SW480 (cell line): ENCODE measurements at regions not wholly inside any gene's neighbourhood (a gene's known extent, or its start where the extent isn't known, plus 50 kb on each side); places are given as distances from the start of the nearest gene placed in this dataset.
"Not testable (repeated sequence)": the region's sequence is repeated elsewhere in the genome, so short reads cannot be mapped to it uniquely, and the experiment has no call there.

ENCODE experiments used
- DNase-seq: peaks from one replicate; pipeline ENCODE4 v3.0.0-alpha.2; 2016; ENCODE audit warnings: low spot score

DNA sequence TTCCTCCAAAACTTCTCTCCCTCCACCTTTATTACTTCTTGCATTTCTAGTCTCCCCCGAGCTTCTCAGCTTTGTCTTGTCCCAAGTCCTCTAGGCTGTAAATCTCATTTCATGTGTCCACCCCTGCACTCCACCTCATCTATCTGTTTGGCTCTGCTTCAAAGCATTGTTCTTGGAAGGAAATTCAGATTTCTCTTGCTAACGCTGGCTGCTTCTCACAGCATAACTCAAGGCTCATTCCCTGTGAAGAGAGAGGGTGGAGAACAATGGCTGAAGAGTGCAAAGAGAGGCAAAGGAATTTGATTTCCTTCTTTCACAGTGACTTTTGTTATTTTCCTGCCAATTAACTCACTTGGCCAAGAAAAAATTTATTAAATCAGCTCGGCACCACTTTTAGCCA lies 476.5 kb downstream of the TMEM114 start:
- no peak for DNase-seq

DNA sequence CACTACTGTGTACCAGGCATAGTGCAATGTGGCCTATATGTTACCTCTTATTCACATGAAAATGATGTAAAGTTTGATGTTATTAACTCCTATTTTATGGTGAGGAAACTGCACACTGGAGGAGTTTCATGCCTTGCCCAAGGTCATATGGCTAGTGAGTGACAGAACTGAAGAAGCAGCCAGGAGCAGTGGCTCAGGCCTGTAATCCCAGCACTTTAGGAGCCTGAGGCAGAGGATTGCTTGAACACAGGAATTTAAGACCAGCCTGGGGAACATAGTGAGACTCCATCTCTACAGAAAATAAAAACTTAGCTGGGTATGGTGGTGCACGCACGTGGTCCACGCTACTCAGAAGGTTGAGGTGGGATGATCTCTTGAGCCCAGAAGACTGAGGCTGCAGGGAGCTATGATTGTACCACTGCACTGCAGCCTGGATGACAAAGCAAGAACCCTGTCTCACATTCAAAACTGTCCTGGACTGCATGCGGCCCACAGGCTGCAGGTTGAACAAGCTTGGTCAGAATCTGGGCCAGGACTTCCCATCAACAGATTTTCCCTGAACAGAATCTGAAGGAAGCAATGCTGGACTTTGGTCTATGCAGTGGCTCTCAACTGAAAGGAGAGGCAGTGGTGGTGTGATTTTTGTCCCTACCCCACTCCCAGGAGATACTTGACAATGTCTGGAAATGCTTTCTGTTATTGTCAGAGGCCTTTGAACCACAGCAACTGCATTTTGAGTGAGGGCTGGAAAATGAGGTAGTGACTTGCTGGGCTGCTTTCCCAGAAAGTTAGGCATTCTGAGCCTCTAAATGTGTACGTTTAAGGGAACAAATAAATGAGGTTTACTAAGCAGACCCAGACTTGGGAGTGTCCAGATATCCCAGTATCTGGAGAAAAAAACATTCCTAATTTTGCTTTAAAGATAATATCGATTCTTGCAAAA lies 479.5 kb downstream of the TMEM114 start:
- DNase-seq, result no peak

DNA sequence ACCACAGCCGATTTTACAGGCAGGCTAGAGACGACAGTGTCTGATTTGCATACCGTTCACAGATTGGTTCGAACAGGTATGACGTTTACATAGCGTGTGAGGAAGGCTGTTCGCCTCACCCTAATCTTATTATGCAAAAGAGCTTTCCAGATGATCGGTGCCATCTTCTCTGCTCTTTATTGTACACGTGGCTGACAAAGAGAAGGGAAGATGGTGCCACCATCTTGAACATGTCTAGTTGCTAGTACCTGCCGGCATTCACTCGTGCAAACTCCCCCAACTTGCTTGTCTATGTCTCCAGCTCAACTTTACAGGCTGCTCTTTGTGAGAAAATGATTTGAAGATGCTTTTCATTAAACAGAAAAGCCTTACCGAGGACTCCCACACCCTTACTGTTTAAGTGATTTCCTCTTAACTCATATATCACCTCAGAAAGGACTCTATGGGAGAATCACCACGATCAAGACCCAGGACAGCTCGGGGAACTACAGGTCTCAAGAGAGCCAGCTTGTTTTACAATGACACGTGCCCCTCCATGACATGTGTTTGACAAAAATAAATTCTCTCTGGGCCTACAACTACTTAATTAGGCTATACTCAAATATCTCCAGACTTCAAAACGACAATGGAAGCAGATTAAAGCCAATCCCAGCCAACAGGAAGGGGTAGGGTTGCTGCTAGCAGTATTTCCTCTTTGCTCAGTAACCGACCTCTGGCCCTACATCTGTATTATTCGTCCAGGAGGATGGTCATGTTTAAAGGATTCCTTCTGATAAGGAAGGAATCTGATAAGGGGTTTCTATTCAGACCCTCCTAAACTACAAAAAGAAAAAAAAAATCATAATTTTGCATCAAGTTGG lies 480.6 kb downstream of the TMEM114 start:
- no peak for DNase-seq

DNA sequence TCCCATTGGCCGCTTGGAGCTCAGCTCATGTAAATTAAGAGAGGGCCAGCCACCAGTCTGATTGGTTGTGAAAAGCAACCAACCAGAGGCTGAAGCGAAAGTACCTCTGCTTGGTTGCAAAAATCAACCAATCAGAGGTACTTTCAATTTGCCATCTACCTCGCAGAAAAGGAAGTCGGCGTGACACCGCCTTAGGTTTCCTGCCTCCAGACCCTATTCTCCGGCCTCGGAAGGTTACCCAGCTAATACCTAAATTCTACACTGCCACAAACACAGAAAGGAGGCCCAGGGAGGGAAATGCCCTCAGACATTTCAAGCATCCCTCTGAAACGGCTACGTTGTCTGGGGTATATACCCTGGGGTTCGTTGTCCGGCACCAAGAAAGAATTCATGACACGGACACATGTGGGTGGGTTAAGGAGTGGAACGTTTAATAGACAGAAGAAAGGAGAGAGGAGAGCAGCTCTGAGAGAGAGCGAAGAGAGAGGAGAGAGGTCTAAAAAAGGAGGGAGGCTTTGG lies 481.3 kb downstream of the TMEM114 start:
- DNase-seq, result peak; percentile 7

DNA sequence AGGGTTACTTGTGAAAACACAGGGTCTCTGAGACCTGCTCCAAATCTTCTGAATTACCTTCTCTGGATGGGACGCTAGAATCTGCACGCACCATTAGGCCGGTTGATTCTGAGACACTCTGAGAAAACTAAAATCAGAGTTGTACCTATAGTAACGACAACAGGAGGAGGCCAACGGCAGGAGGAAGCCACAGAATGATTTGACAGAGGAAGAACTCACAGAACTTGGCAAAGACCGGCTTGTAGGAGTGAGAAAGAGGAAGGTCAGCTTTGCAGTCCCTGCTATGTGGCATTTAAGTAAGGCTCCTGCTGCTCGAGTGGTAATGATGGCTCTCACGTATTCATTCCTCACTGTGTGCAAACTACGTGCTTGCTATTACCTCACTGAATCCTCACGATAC lies 483.0 kb downstream of the TMEM114 start:
- DNase-seq, result no peak

DNA sequence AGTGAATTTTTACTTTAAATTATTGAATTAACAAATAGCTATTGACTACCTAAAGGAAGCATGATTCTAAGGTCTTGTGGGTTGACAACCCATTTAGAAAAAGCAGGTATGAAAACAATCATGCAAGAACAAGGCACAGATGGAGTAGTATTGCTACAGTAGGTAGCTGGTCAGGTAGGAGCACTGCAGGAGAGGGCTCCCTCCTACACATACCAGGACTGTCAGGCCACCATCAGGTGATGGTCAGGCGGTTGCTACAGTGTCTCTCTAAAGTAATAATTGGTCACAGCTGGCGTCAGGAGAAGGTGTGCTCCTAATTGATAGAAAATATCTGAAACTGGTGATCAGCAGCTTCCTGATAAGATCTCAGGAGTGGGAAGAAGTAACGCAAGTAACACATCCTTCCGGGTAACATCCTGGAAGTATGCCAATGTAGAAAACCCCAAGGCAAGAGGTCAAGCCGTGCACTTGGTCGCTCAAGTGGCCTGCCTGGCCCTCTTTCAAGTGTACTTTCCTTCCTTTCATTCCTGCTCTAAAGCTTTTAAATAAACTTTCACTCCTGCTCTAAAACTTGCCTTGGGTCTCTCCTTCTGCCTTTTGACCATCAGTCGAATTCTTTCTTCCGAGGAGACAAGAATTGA lies 486.5 kb downstream of the TMEM114 start:
- no peak for DNase-seq

DNA sequence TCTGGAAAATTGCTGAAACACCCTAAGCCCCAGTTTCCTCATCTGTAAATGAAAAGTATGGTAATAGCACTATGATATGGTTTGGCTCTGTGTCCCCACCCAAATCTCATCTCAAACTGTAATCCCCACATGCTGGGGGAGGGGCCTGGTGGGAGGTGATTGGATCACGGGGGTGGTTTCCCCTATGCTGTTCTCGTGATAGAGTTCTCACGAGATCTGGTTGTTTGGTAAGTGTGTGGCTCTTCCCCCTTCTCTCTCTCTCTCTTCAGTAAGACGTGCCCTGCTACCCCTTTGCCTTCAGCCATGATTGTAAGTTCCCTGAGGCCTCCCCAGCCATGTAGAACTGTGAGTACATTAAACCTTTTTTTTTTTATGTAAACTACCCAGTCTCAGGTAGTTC lies 490.7 kb downstream of the TMEM114 start:
- DNase-seq, result no peak

DNA sequence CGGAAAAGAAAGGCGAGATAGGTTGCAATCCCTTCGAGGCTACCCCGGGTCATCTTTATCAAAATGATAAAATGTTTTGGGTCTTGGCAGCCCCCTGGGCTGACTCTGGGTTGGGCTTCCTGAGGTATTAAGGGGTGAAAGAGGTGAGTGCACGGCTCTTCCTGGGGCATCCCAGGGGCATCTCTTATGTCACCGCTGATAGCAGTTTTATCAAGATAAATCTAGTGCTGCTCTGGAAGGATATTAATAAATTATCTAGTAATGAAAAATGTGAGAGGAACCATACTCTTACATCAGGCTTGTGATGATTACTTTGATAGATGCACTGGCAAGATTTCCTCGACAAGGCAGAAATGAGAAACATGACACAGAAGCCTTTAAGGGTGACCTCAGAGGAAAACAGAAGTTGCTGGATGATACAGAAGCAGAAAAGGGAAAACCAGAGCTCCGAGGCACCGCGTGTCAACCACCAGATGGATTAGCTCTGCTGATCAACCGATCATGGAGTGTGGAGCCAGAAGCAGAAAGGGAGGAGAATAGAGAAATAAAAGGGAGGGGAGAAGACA lies 491.3 kb downstream of the TMEM114 start:
- no peak for DNase-seq

DNA sequence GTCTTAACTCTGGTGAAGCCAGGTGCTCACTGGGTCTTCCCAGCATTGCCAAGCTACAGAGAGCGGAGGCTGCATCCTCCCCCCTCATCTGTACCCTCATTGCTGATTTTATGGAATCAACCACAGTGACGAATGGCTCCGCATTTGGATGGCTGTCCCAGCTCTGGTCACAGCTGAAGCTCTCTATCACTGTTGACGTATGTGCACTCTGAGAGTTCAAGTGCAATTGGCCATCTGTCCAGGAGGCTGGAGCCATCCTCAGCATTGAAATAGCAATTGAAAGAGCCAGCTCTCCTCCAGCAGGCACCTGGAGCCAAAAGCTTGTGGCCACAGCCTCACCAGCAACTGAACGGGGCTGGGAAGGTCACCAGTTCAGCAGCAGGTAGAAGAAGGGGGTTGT lies 494.1 kb downstream of the TMEM114 start:
- no peak for DNase-seq

DNA sequence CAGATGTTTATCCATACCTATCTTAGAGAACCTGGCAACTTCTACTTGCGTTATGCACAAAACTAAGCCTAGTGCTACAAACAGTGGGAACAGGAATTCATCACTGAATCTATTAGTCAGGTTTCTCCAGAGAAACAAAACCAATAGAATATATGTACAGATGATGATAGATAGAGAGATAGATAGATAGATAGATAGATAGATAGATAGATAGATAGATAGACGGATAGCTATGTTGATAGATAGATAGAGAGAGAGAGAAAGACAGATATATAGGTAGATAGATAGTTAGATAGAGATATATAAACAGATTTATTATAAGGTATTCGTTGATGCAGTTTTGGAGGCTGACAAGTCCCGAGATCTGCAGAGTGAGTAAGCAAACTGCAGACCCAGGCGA lies 495.6 kb downstream of the TMEM114 start:
- no peak for DNase-seq

DNA sequence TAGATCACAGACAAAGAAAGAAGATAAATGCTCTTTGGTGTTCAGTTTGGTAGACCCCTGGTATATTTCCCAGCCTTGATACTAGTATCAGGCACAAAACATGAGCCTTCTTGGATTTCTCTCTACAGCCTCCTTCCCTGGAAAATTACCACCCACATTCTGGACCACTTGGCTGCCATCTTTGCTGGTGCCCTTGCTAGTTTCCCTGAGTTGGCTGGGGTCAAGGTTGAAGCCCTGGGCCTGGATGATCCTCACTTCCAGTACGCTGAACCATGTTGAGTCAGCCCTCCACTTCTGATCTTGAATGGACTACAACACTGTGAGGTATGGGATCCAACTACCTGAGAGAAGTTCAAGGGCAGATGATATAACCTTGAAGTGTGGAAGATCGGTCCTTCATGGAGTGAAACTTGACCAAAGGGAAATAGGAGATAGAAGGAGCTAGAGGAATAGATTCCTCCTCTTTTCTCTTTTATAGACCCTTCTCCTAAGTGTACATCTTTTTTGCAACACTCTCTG lies 501.4 kb downstream of the TMEM114 start:
- no peak for DNase-seq

DNA sequence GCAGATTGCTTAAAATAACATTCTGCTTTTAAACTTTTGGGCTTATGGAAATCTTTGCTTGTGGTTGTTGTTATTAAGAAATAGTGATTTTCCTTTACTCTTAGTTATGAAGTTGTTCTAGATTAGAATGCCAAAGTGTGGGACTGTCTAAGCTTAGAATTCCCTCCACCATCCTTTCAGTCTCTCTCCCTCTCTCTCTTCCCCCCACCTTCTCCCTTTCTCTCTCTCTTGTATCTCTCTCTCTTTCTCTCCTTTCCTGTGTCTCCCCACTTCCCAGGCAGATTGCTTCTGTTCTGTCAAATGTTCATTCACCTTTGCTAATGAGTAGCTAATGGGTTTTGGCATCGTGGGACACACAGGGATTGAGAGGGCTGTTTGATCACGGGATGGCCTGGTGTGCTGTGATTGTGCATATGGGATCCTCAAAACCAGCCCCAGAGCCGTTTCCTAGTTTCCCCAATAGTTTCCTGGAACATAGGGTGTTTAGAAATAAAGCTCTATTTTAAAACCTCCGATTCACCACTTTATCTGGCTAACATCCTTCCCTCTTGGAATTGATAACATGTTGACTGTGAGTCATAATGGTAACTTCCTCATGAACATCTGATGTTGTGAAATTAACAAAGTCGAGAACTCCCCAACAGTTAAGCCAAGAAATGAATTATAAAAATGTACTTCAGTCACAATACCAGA lies 502.6 kb downstream of the TMEM114 start:
- DNase-seq, result no peak

DNA sequence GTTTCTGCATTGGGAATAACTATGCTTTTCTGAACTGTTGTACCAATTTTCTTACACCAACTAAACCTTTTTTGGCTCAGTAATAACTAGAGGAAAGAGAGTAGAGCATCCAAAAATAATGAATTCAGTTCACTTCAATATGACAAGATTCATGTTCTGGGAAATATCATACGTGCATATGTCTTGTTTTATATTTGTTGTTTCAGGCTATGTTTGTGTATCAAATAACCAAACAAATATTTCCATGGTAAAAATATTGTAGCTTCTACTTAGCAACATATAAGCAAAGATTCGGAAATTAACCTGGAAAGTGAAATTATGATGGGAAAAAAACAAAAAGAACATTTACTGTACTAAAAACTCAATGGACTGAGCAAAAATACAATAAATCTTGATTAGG lies 503.2 kb downstream of the TMEM114 start:
- no peak for DNase-seq

DNA sequence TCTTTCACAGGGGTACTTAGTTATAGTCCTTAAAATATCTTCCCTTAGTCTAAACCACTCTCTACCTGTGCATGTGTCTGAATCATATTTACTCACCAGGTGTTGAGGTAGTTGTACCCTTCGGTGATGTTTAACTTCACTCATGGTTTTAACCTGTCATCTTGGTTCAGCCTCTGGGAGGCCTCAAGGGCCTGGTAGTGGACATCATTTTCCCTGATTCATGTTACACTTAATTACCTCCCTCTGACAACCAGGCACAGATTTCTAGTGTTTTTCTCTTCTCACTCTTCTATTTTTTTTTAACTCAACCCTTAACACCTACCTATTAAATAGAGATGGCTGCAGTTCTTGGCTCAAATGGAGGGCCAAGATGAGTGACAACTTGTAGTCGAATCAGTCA lies 505.4 kb downstream of the TMEM114 start:
- no peak for DNase-seq

DNA sequence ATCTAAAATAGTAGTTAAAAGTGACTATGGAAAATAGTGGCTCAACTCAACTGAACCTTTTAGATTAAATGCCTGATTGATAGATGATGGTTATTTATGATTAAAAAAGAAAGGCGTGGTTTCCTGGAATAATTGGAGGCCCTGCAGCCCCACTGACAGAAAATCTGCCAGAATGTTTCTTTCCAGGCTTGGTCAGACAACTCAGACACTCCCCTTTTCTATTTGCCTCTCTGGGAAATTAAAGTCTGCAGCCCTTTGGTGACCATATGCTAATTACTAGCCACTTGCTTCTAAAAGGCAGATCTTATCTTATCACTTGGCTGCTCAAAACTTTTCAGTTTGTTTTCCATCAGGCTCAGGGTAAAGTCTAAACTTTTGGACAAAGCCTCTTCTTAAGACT lies 506.0 kb downstream of the TMEM114 start:
- DNase-seq, result no peak

DNA sequence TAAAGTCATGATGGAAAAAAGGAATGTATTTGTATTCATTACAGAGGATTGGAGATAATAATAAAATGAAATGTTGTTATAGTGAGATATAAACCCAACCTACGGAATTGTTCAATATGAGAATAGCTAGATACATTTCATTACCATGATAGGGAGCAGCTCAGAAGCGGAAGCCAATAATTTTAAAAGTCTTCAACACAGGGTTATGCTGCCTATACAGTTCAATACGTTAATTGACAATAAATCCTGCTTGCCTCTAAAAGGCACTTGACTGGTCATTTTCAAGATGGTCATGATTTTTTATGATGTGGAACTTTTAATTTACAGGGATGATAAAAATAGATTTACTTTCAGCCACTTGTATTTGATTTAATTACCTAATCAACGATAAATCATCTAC lies 506.8 kb downstream of the TMEM114 start:
- no peak for DNase-seq

DNA sequence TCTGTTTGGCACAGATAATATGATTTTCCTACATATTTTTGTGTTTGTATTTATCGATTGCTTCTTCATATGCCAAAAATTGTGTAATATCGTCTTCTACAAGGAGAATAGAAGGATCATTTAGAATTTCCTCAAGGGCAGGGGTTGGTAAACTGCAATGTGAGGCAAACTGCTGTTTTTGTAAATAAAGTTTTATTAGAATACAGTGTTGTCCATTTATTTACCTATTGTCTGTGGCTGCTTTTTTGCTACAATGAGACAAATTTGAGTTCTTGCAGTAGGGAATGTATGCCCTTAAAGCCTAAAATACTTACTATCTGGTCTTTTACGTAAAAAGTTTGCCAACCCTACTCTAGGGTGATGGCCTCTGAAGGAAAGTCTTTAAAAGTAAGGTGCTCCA lies 509.5 kb downstream of the TMEM114 start:
- DNase-seq, result no peak

DNA sequence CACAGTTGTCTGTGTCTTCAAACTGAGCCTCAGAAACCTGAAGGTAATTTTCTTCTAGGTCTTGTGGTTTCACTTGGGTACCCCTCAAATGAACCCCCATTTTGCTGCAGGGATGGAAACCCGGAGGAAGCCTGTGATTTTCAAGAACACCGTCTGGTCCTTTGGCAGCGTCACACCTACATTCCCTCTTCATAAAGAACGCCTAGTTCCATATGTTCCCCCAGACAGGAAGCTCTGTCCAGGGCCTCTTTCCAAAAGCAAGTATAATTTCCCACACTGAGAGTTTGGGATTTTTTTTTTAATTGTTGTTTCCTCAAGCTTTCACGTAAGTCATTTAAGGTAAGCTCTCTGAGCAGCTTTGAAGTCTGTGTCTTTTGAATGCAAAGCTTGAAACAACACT lies 515.0 kb downstream of the TMEM114 start:
- no peak for DNase-seq

DNA sequence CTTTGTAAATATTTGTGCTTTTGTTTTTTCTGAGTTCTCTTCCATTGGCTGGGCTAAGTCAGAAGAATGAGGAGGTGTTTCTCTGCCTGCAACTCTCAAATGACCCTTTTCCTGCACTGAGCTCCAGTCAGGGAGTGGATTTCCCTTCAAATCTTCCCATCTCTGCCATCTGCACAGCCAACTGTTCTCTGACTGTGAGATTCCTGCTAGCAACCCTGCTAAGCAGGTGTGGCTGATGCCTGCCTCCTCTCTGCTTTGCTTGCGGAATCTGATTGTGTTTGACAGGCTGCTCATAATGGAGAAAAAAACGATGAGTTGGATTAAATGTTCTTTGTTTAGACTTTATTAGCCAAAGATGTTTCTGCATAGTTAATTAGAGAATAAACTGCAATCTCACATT lies 519.8 kb downstream of the TMEM114 start:
- no peak for DNase-seq

DNA sequence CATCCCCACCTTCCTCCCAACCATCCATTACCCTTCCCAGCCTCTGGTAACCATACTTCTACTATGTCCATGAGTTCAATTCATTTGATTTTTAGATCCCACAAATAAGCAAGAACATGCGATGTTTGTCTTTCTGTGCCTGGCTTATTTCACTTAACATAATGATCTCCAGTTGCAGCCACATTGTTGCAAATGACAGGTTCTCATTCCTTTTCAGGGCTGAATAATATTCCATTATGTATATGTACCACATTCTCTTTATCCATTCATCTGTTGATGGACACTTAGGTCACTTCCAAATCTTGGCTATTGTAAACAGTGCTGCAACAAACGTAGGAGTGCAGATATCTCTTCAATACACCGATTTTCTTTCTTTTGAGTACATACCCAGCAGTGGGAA lies 522.1 kb downstream of the TMEM114 start:
- DNase-seq, result not testable (repeated sequence)

DNA sequence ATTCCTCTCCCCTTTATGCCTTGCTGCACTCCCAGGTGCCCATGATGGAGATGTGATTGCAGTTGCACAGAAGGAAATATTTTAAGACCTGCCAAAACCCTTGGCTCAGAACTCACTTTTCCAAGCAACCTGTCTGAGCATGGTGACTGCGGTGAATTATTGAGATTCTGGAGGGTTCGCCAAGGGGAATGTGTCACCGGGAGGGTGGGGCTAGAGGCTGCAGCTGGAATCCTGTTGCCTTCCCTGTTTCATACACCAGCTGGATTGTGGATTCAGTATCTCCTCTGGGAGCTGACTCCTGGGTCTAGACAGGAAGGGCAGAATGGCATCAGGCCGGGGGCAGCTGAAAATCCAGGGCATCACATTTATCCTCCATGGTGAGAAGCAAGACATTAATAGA lies 527.2 kb downstream of the TMEM114 start:
- DNase-seq, result no peak
